ENCODE measurements at regions not wholly inside any gene's neighbourhood (a gene's known extent, or its start where the extent isn't known, plus 50 kb on each side); places are given as distances from the start of the nearest gene placed in this dataset.

DNA sequence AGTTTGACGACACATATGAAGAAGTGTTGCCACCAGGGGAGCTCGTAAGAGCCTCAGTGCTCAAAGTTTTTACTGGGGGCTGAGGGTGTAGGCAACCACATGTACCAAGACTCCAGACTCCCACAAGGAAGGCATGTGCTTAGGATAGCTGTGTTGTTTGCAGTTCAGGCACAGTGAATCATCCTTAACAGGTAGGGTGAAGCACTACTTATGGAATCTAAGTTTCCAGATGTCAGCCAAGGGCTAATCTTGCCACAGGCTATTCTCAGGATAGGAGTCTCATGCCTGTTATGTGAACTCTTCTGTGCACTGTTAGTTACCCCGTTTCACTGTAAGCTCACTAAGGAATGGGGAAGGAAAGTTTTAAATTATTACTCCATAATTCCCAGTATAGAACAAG lies 202.6 kb downstream of the TMA16 start:
- TF ChIP-seq, protein P1, sequence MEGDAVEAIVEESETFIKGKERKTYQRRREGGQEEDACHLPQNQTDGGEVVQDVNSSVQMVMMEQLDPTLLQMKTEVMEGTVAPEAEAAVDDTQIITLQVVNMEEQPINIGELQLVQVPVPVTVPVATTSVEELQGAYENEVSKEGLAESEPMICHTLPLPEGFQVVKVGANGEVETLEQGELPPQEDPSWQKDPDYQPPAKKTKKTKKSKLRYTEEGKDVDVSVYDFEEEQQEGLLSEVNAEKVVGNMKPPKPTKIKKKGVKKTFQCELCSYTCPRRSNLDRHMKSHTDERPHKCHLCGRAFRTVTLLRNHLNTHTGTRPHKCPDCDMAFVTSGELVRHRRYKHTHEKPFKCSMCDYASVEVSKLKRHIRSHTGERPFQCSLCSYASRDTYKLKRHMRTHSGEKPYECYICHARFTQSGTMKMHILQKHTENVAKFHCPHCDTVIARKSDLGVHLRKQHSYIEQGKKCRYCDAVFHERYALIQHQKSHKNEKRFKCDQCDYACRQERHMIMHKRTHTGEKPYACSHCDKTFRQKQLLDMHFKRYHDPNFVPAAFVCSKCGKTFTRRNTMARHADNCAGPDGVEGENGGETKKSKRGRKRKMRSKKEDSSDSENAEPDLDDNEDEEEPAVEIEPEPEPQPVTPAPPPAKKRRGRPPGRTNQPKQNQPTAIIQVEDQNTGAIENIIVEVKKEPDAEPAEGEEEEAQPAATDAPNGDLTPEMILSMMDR (IDR thresholded peaks at IDR 0.05; ENCODE audit: poor library complexity, severe bottlenecking), result no peak
- TF ChIP-seq EZH2 (IDR thresholded peaks at IDR 0.05; ENCODE audit: borderline replicate concordance, insufficient read depth, low read length, poor library complexity, severe bottlenecking), result no peak
- TF ChIP-seq POLR2AphosphoS5 (IDR thresholded peaks at IDR 0.05), result no peak
- no peak for TF ChIP-seq EP300 (conservative IDR thresholded peaks at IDR 0.05; ENCODE audit: poor library complexity, severe bottlenecking)
- TF ChIP-seq TAF1 (IDR thresholded peaks at IDR 0.05; ENCODE audit: low read depth), result no peak
- no peak for TF ChIP-seq RAD21 (conservative IDR thresholded peaks at IDR 0.05)
- no peak for TF ChIP-seq MXI1 (conservative IDR thresholded peaks at IDR 0.05; ENCODE audit: poor library complexity, severe bottlenecking)
- TF ChIP-seq SMC3 (conservative IDR thresholded peaks at IDR 0.05; ENCODE audit: poor library complexity), result no peak
- TF ChIP-seq, protein P2, sequence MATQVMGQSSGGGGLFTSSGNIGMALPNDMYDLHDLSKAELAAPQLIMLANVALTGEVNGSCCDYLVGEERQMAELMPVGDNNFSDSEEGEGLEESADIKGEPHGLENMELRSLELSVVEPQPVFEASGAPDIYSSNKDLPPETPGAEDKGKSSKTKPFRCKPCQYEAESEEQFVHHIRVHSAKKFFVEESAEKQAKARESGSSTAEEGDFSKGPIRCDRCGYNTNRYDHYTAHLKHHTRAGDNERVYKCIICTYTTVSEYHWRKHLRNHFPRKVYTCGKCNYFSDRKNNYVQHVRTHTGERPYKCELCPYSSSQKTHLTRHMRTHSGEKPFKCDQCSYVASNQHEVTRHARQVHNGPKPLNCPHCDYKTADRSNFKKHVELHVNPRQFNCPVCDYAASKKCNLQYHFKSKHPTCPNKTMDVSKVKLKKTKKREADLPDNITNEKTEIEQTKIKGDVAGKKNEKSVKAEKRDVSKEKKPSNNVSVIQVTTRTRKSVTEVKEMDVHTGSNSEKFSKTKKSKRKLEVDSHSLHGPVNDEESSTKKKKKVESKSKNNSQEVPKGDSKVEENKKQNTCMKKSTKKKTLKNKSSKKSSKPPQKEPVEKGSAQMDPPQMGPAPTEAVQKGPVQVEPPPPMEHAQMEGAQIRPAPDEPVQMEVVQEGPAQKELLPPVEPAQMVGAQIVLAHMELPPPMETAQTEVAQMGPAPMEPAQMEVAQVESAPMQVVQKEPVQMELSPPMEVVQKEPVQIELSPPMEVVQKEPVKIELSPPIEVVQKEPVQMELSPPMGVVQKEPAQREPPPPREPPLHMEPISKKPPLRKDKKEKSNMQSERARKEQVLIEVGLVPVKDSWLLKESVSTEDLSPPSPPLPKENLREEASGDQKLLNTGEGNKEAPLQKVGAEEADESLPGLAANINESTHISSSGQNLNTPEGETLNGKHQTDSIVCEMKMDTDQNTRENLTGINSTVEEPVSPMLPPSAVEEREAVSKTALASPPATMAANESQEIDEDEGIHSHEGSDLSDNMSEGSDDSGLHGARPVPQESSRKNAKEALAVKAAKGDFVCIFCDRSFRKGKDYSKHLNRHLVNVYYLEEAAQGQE (IDR thresholded peaks at IDR 0.05; ENCODE audit: borderline replicate concordance), result no peak
